ENCODE measurements at regions not wholly inside any gene's neighbourhood (a gene's known extent, or its start where the extent isn't known, plus 50 kb on each side); places are given as distances from the start of the nearest gene placed in this dataset.

DNA sequence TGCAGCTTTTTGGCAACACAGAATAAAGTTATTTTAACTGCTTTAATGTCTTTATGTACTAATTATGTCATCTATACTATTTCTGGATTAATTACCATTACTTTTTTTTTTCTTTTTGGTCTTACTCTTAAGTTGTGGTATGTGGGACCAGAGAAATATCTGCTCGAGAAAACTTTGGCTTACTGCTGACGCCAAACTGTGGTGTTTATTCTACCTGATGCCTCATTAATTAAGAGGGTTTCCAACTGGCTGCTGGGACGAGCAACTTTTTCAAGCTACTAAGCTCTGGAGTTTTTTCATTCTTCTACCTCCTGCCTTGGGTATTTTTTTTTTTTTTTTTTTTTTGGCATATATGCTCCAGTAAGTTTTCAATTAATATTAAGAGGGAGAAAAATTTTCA is 1257.5 kb downstream of the FSCB start:
- no peaks in the 10 kb centered on the region for H3K4me1 ChIP-seq (ENCODE audit: insufficient read depth)
- H3K4me2 ChIP-seq = no peak overlapping the region
- no peak overlapping the region for H3K27ac ChIP-seq (ENCODE audit: low read depth)
- no peaks in the 10 kb centered on the region for H3K4me1 Mint-ChIP-seq
- H3K4me3 ChIP-seq = no peak overlapping the region
- peaks cover 7% of the 10 kb centered on the region; the same call in 1 of the 3 replicates for H3K36me3 Mint-ChIP-seq (ENCODE audit: low read depth)
- H3K79me2 ChIP-seq (replicated peaks; ENCODE audit: insufficient read depth) = no peaks in the 10 kb centered on the region
- TF ChIP-seq EZH2phosphoT487 (IDR thresholded peaks at IDR 0.05; ENCODE audit: unreplicated experiment) = no peak
- no peak for TF ChIP-seq STAT1 (IDR thresholded peaks at IDR 0.05; ENCODE audit: unreplicated experiment)
- TF ChIP-seq, protein P1, sequence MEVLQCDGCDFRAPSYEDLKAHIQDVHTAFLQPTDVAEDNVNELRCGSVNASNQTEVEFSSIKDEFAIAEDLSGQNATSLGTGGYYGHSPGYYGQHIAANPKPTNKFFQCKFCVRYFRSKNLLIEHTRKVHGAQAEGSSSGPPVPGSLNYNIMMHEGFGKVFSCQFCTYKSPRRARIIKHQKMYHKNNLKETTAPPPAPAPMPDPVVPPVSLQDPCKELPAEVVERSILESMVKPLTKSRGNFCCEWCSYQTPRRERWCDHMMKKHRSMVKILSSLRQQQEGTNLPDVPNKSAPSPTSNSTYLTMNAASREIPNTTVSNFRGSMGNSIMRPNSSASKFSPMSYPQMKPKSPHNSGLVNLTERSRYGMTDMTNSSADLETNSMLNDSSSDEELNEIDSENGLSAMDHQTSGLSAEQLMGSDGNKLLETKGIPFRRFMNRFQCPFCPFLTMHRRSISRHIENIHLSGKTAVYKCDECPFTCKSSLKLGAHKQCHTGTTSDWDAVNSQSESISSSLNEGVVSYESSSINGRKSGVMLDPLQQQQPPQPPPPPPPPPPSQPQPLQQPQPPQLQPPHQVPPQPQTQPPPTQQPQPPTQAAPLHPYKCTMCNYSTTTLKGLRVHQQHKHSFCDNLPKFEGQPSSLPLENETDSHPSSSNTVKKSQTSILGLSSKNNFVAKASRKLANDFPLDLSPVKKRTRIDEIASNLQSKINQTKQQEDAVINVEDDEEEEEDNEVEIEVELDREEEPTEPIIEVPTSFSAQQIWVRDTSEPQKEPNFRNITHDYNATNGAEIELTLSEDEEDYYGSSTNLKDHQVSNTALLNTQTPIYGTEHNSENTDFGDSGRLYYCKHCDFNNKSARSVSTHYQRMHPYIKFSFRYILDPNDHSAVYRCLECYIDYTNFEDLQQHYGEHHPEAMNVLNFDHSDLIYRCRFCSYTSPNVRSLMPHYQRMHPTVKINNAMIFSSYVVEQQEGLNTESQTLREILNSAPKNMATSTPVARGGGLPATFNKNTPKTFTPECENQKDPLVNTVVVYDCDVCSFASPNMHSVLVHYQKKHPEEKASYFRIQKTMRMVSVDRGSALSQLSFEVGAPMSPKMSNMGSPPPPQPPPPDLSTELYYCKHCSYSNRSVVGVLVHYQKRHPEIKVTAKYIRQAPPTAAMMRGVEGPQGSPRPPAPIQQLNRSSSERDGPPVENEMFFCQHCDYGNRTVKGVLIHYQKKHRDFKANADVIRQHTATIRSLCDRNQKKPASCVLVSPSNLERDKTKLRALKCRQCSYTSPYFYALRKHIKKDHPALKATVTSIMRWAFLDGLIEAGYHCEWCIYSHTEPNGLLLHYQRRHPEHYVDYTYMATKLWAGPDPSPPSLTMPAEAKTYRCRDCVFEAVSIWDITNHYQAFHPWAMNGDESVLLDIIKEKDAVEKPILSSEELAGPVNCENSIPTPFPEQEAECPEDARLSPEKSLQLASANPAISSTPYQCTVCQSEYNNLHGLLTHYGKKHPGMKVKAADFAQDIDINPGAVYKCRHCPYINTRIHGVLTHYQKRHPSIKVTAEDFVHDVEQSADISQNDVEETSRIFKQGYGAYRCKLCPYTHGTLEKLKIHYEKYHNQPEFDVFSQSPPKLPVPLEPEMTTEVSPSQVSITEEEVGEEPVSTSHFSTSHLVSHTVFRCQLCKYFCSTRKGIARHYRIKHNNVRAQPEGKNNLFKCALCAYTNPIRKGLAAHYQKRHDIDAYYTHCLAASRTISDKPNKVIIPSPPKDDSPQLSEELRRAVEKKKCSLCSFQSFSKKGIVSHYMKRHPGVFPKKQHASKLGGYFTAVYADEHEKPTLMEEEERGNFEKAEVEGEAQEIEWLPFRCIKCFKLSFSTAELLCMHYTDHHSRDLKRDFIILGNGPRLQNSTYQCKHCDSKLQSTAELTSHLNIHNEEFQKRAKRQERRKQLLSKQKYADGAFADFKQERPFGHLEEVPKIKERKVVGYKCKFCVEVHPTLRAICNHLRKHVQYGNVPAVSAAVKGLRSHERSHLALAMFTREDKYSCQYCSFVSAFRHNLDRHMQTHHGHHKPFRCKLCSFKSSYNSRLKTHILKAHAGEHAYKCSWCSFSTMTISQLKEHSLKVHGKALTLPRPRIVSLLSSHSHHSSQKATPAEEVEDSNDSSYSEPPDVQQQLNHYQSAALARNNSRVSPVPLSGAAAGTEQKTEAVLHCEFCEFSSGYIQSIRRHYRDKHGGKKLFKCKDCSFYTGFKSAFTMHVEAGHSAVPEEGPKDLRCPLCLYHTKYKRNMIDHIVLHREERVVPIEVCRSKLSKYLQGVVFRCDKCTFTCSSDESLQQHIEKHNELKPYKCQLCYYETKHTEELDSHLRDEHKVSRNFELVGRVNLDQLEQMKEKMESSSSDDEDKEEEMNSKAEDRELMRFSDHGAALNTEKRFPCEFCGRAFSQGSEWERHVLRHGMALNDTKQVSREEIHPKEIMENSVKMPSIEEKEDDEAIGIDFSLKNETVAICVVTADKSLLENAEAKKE (CRISPR knock-in tag; IDR thresholded peaks at IDR 0.05) = no peak
- TF ChIP-seq ZNF114 (CRISPR knock-in tag; IDR thresholded peaks at IDR 0.05) = no peak
- no peak for TF ChIP-seq CREB1 (CRISPR knock-in tag; IDR thresholded peaks at IDR 0.05; ENCODE audit: low read depth)
- no peak for TF ChIP-seq POLR2AphosphoS5 (IDR thresholded peaks at IDR 0.05; ENCODE audit: low read depth)
- no peak for TF ChIP-seq NANOG (IDR thresholded peaks at IDR 0.05; ENCODE audit: borderline replicate concordance)
- TF ChIP-seq ZNF331 (CRISPR knock-in tag; IDR thresholded peaks at IDR 0.05; ENCODE audit: low read depth) = no peak
- TF ChIP-seq, protein P2, sequence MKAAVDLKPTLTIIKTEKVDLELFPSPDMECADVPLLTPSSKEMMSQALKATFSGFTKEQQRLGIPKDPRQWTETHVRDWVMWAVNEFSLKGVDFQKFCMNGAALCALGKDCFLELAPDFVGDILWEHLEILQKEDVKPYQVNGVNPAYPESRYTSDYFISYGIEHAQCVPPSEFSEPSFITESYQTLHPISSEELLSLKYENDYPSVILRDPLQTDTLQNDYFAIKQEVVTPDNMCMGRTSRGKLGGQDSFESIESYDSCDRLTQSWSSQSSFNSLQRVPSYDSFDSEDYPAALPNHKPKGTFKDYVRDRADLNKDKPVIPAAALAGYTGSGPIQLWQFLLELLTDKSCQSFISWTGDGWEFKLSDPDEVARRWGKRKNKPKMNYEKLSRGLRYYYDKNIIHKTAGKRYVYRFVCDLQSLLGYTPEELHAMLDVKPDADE (IDR thresholded peaks at IDR 0.05) = no peak
- TF ChIP-seq, protein P3, sequence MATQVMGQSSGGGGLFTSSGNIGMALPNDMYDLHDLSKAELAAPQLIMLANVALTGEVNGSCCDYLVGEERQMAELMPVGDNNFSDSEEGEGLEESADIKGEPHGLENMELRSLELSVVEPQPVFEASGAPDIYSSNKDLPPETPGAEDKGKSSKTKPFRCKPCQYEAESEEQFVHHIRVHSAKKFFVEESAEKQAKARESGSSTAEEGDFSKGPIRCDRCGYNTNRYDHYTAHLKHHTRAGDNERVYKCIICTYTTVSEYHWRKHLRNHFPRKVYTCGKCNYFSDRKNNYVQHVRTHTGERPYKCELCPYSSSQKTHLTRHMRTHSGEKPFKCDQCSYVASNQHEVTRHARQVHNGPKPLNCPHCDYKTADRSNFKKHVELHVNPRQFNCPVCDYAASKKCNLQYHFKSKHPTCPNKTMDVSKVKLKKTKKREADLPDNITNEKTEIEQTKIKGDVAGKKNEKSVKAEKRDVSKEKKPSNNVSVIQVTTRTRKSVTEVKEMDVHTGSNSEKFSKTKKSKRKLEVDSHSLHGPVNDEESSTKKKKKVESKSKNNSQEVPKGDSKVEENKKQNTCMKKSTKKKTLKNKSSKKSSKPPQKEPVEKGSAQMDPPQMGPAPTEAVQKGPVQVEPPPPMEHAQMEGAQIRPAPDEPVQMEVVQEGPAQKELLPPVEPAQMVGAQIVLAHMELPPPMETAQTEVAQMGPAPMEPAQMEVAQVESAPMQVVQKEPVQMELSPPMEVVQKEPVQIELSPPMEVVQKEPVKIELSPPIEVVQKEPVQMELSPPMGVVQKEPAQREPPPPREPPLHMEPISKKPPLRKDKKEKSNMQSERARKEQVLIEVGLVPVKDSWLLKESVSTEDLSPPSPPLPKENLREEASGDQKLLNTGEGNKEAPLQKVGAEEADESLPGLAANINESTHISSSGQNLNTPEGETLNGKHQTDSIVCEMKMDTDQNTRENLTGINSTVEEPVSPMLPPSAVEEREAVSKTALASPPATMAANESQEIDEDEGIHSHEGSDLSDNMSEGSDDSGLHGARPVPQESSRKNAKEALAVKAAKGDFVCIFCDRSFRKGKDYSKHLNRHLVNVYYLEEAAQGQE (IDR thresholded peaks at IDR 0.05; ENCODE audit: unreplicated experiment) = no peak
- no peak for TF ChIP-seq EZH2 (IDR thresholded peaks at IDR 0.05; ENCODE audit: low read depth, unreplicated experiment)
- TF ChIP-seq JUNB (IDR thresholded peaks at IDR 0.05; ENCODE audit: unreplicated experiment) = no peak
- TF ChIP-seq, protein P4, sequence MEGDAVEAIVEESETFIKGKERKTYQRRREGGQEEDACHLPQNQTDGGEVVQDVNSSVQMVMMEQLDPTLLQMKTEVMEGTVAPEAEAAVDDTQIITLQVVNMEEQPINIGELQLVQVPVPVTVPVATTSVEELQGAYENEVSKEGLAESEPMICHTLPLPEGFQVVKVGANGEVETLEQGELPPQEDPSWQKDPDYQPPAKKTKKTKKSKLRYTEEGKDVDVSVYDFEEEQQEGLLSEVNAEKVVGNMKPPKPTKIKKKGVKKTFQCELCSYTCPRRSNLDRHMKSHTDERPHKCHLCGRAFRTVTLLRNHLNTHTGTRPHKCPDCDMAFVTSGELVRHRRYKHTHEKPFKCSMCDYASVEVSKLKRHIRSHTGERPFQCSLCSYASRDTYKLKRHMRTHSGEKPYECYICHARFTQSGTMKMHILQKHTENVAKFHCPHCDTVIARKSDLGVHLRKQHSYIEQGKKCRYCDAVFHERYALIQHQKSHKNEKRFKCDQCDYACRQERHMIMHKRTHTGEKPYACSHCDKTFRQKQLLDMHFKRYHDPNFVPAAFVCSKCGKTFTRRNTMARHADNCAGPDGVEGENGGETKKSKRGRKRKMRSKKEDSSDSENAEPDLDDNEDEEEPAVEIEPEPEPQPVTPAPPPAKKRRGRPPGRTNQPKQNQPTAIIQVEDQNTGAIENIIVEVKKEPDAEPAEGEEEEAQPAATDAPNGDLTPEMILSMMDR (conservative IDR thresholded peaks at IDR 0.05; ENCODE audit: low read depth in 2 of 2) = no peak
- DNase-seq (ENCODE audit: low spot score) (no peak), ATAC-seq (no peak)
- no peak overlapping the region for H3K27ac Mint-ChIP-seq
- H4K20me1 ChIP-seq (replicated peaks; ENCODE audit: insufficient read depth) = no peaks in the 10 kb centered on the region
- no peak overlapping the region for H2AFZ ChIP-seq
- no peaks in the 10 kb centered on the region for H3K27me3 Mint-ChIP-seq (ENCODE audit: insufficient read depth, low read depth, poor library complexity)
- peaks cover 7% of the 10 kb centered on the region; the same call in 1 of the 3 replicates for H3K9me3 Mint-ChIP-seq
- no peaks in the 10 kb centered on the region for H3K36me3 ChIP-seq (ENCODE audit: insufficient read depth)
- H3K9me2 ChIP-seq (ENCODE audit: insufficient read depth) = no peaks in the 10 kb centered on the region
- no peaks in the 10 kb centered on the region for H3K27me3 ChIP-seq (ENCODE audit: insufficient read depth)
- H3K4me3 Mint-ChIP-seq = no peak overlapping the region
- H3F3A ChIP-seq (replicated peaks; ENCODE audit: low read depth) = no peaks in the 10 kb centered on the region

Measured in GM23338 (cell line).